B cell (primary cell): ENCODE measurements at regions not wholly inside any gene's neighbourhood (a gene's known extent, or its start where the extent isn't known, plus 50 kb on each side); places are given as distances from the start of the nearest gene placed in this dataset.

Experiments used
- ATAC-seq: fragments of 200-7000 bp; cut with Tn5 transposase; one replicate; pipeline ENCODE4 v1.10.0; 2021; ENCODE audit warnings: low read depth, mild to moderate bottlenecking, moderate number of reproducible peaks, moderate library complexity
- CTCF ChIA-PET: fragments of 350-600 bp; sonication (Branson Sonifier 250); formaldehyde crosslinking; loops from one replicate; lab custom pipeline; 2021; ENCODE audit warnings: antibody characterized with exemption, inconsistent platforms; lab: Charles Lee
- POLR2A ChIA-PET: fragments of 350-600 bp; sonication (Branson Sonifier 250); formaldehyde crosslinking; loops from one replicate; lab custom pipeline; 2021; ENCODE audit warnings: antibody characterized with exemption; lab: Charles Lee
- DNase-seq: peaks from one replicate; pipeline ENCODE4 v3.0.0; 2013
- H2AFZ ChIP-seq: 2 replicates; pipeline ENCODE4 v1.6.1; 2012; ENCODE audit warnings: mild to moderate bottlenecking, low read depth, low read length; ENCODE audit not compliant: insufficient read depth, poor library complexity, severe bottlenecking
- H3K27ac ChIP-seq, 2 donors: 1 replicate in 1 of 2; 2 replicates in 1 of 2; pipeline ENCODE4 v1.5.1; 2012 to 2013; ENCODE audit warnings: low read length in 2 of 2, mild to moderate bottlenecking in 2 of 2, moderate library complexity in 1 of 2
- H3K27me3 ChIP-seq, 4 experiments: fragments of 200-600 bp in 1 of 4; sonication (generic) in 1 of 4; replicated peaks in 1 of 4; 1 replicate in 2 of 4; 2 replicates in 2 of 4; pipeline versions ENCODE4 v1.6.1 to v1.7.0; 2013 to 2016; ENCODE audit warnings: low read length in 3 of 4, mild to moderate bottlenecking in 2 of 4, mixed read lengths in 1 of 4, moderate library complexity in 1 of 4; ENCODE audit not compliant: insufficient read depth in 4 of 4, control insufficient read depth in 3 of 4; ENCODE audit errors: control extremely low read depth in 1 of 4
- H3K36me3 ChIP-seq, 2 experiments: replicated peaks in 1 of 2; 1 replicate in 1 of 2; 2 replicates in 1 of 2; pipeline versions ENCODE4 v1.6.1 to v1.7.1; 2013; ENCODE audit warnings: low read length in 1 of 2; ENCODE audit not compliant: insufficient read depth in 2 of 2, control insufficient read depth in 1 of 2; ENCODE audit errors: control extremely low read depth in 1 of 2, extremely low read depth in 1 of 2
- H3K4me1 ChIP-seq, 2 donors: fragments of 200-600 bp in 1 of 2; sonication (generic) in 1 of 2; 1 replicate in 1 of 2; 2 replicates in 1 of 2; pipeline versions ENCODE4 v1.5.1 to v1.6.1; 2013 to 2017; ENCODE audit warnings: low read length in 2 of 2; ENCODE audit not compliant: control insufficient read depth in 2 of 2, insufficient read depth in 2 of 2
- H3K4me2 ChIP-seq: replicated peaks from 2 replicates; pipeline ENCODE3; 2012; ENCODE audit warnings: mild to moderate bottlenecking, low read depth, low read length; ENCODE audit not compliant: poor library complexity, severe bottlenecking
- H3K4me3 ChIP-seq, 5 experiments: fragments of 200-600 bp in 1 of 5; sonication (generic) in 1 of 5; 1 replicate in 3 of 5; 2 replicates in 2 of 5; pipeline versions ENCODE4 v1.5.1 to v1.7.0; 2011 to 2016; ENCODE audit warnings: low read length in 4 of 5, mild to moderate bottlenecking in 4 of 5, low read depth in 2 of 5, control low read depth in 1 of 5, moderate library complexity in 1 of 5; ENCODE audit not compliant: insufficient read depth in 1 of 5; ENCODE audit errors: control extremely low read depth in 1 of 5, extremely low read depth in 1 of 5
- H3K79me2 ChIP-seq: fragments of 200-600 bp; sonication (generic); one replicate; pipeline ENCODE4 v1.6.0; 2016; ENCODE audit warnings: low read length; ENCODE audit not compliant: control insufficient read depth, insufficient read depth
- H3K9ac ChIP-seq: fragments of 200-600 bp; sonication (generic); 2 replicates; pipeline ENCODE4 v1.6.1; 2017; ENCODE audit warnings: mild to moderate bottlenecking, low read length, moderate library complexity
- H3K9me3 ChIP-seq, 3 donors: one replicate each; pipeline versions ENCODE4 v1.6.1 to v1.7.1; 2013; ENCODE audit warnings: low read length in 2 of 3; ENCODE audit not compliant: control insufficient read depth in 2 of 3, insufficient read depth in 1 of 3; ENCODE audit errors: control extremely low read depth in 1 of 3
- H4K20me1 ChIP-seq: 2 replicates; pipeline ENCODE4 v1.6.0; 2012; ENCODE audit warnings: mild to moderate bottlenecking, low read length; ENCODE audit not compliant: insufficient read depth, control insufficient read depth, poor library complexity, severe bottlenecking
- H3K27ac Mint-ChIP-seq: one replicate; pipeline ENCODE4 v1.8.0; 2021; ENCODE audit warnings: mixed read lengths
- H3K27me3 Mint-ChIP-seq: one replicate; pipeline ENCODE4 v1.8.0; 2021; ENCODE audit warnings: mixed read lengths
- H3K4me1 Mint-ChIP-seq: one replicate; pipeline ENCODE4 v1.8.0; 2021; ENCODE audit warnings: mixed read lengths
- H3K4me3 Mint-ChIP-seq: one replicate; pipeline ENCODE4 v1.8.0; 2021; ENCODE audit warnings: mixed read lengths
- H3K9me3 Mint-ChIP-seq: one replicate; pipeline ENCODE4 v1.8.0; 2022; ENCODE audit warnings: mixed read lengths; ENCODE audit not compliant: insufficient read depth
- EZH2 ChIP-seq: IDR thresholded peaks from 2 replicates; pipeline ENCODE4 v1.6.1; 2012; ENCODE audit warnings: borderline replicate concordance, low read depth, mild to moderate bottlenecking, moderate library complexity, low read length; ENCODE audit not compliant: insufficient read depth, poor library complexity, severe bottlenecking
- WGBS: methylation state at CpG from one replicate; pipeline ENCODE4 v1.1.5; 2013; ENCODE audit warnings: missing lambda C conversion rate; ENCODE audit not compliant: insufficient coverage; 5-methylcytosine and 5-hydroxymethylcytosine counted together
- intact Hi-C: fragments of 100-400 bp; cut with micrococcal nuclease; formaldehyde crosslinking; loops from one replicate; pipeline ENCODE4 v1.10.0; 2022
- TF ChIP-seq, protein P1 (sequence below): fragments of 200-600 bp; IDR thresholded peaks from one replicate; pipeline ENCODE4 v1.8.0; 2022; ENCODE audit warnings: antibody characterized with exemption, mild to moderate bottlenecking

DNA sequence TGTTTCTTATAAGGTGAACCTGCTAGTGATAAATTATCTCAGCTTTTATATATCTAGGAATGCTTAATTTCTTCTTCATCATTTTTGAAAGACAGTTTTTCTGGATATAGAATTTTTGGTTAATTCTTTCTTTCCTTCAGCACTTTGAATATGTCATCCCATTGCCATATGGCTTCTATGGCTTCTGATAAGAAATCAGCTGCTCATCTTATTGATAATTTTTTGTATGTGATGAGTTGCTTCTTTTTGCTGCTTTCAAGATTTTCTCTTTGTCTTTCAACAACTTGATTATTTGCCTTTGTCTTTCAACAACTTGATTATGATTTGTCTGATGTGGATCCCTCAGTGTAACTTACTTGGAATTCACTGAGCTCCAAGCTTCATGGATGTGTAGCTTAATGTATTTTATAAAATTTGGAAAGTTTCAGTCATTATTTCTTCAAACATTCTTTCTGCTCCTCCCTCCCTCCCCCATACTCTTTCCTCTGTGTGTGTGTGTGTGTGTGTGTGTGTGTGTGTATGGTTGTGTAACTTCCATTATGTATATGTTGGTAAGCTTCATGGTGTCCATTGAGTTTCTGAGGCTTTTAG, 243.9 kb downstream of the TLE1 start:
- no peaks in the 10 kb centered on the region for H3K27me3 ChIP-seq
- ChIA-PET CTCF (no interaction called here), POLR2A (no interaction called here)
- no peaks in the 10 kb centered on the region for H3K27me3 Mint-ChIP-seq
- intact Hi-C loops = no loop called here
- H3K27ac Mint-ChIP-seq = no peak overlapping the region
- H3K36me3 ChIP-seq = no peaks in the 10 kb centered on the region
- H3K4me3 Mint-ChIP-seq = no peak overlapping the region
- no peaks in the 10 kb centered on the region for H3K79me2 ChIP-seq
- H3K9me3 Mint-ChIP-seq = peaks cover 26% of the 10 kb centered on the region
- no peak overlapping the region for H3K9ac ChIP-seq
- no peaks in the 10 kb centered on the region for H3K4me1 ChIP-seq
- no peak overlapping the region for H3K4me2 ChIP-seq
- ATAC-seq (no peak), DNase-seq (no peak)
- no peaks in the 10 kb centered on the region for H3K4me1 Mint-ChIP-seq
- H3K27ac ChIP-seq = no peak overlapping the region
- no peak overlapping the region for H2AFZ ChIP-seq
- H3K9me3 ChIP-seq = peaks cover 9 to 12% (median 12%) of the 10 kb centered on the region in 3 donors
- H3K4me3 ChIP-seq = no peak overlapping the region
- H4K20me1 ChIP-seq = no peaks in the 10 kb centered on the region
- no peak for TF ChIP-seq EZH2
- TF ChIP-seq, protein P1, sequence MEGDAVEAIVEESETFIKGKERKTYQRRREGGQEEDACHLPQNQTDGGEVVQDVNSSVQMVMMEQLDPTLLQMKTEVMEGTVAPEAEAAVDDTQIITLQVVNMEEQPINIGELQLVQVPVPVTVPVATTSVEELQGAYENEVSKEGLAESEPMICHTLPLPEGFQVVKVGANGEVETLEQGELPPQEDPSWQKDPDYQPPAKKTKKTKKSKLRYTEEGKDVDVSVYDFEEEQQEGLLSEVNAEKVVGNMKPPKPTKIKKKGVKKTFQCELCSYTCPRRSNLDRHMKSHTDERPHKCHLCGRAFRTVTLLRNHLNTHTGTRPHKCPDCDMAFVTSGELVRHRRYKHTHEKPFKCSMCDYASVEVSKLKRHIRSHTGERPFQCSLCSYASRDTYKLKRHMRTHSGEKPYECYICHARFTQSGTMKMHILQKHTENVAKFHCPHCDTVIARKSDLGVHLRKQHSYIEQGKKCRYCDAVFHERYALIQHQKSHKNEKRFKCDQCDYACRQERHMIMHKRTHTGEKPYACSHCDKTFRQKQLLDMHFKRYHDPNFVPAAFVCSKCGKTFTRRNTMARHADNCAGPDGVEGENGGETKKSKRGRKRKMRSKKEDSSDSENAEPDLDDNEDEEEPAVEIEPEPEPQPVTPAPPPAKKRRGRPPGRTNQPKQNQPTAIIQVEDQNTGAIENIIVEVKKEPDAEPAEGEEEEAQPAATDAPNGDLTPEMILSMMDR = no peak

DNA sequence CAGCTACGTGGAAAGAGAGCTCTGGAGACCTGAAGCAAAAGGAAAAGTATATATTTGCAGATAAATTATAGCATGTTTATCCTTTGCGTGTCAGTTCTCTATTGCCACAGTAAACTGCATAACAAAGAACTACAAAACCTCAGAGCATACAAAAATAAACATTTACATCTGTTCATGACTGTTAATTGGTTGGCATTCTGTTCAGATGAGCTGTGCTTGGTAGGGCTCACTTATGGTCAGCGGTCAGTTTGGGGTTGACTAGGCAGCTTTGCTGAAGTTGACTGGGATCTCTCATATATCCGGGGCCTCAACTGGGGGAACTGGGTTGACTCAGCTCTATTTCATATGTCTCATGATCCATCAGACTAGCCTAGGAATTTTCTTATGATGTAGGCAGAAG, 257.7 kb downstream of the TLE1 start:
- Histone ChIP-seq H2AFZ (no peak overlapping the region), H3K36me3 (no peaks in the 10 kb centered on the region), H3K79me2 (no peaks in the 10 kb centered on the region), H3K4me1 (no peaks in the 10 kb centered on the region), H3K9me3 (peaks cover 3 to 18% (median 14%) of the 10 kb centered on the region in 3 donors), H3K27ac (no peak overlapping the region), H3K4me2 (no peak overlapping the region), H3K4me3 (no peak overlapping the region), H4K20me1 (no peaks in the 10 kb centered on the region), H3K27me3 (no peaks in the 10 kb centered on the region), H3K9ac (no peak overlapping the region)
- H3K4me3 Mint-ChIP-seq = no peak overlapping the region
- intact Hi-C loops = no loop called here
- ChIA-PET CTCF (no interaction called here), POLR2A (no interaction called here)
- H3K4me1 Mint-ChIP-seq = no peaks in the 10 kb centered on the region
- H3K27ac Mint-ChIP-seq = no peak overlapping the region
- peaks cover 7% of the 10 kb centered on the region for H3K27me3 Mint-ChIP-seq
- peaks cover 10% of the 10 kb centered on the region for H3K9me3 Mint-ChIP-seq
- no peak for ATAC-seq
- TF ChIP-seq EZH2 = no peak
- TF ChIP-seq, protein P1 = no peak
- 100% methylated on average over 1 of the region's 4 CpGs for WGBS
- DNase-seq = no peak
